Left lobe of liver (tissue), 2 donors: ENCODE measurements at regions not wholly inside any gene's neighbourhood (a gene's known extent, or its start where the extent isn't known, plus 50 kb on each side); places are given as distances from the start of the nearest gene placed in this dataset.
"Not testable (repeated sequence)": the region's sequence is repeated elsewhere in the genome, so short reads cannot be mapped to it uniquely, and the experiment has no call there.

Experiments
- ATAC-seq: fragments of 200-7000 bp; cut with Tn5 transposase; one replicate; pipeline ENCODE4 v1.9.1; 2020; ENCODE audit warnings: mild to moderate bottlenecking, moderate library complexity
- DNase-seq: peaks from one replicate; pipeline ENCODE4 v3.0.0-alpha.2; 2020; ENCODE audit warnings: low spot score
- donor health status: DM: no; HTN: no; CAD: no; lungs with moderate emphysema.
- donor health status: DM: no; HTN: yes; CAD: no.

DNA sequence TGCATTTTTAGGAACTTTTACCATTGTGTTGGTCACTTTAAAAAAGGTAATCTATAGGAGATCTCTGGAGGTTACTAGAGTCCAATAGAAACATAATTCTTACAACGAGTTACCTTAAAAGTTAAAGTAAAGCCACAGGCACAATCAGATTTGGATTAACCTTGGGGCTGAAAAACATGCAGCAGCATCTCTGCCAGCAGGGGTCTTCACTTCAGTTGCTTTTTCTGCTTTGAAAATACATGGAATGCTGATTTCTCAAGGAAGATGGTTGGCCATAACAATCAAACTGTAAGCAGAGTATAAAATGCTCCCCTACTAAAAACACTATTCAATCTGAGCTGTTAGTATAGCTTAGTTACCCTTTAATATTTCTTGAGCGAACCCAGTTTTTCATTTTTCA lies 1072.3 kb upstream of the PCDH10 start:
- DNase-seq (no peak), ATAC-seq (no peak)

GRCh38 chr4:132085105-132085504 lies 1064.0 kb upstream of the PCDH10 start:
- no peak for DNase-seq
- ATAC-seq: no peak

DNA sequence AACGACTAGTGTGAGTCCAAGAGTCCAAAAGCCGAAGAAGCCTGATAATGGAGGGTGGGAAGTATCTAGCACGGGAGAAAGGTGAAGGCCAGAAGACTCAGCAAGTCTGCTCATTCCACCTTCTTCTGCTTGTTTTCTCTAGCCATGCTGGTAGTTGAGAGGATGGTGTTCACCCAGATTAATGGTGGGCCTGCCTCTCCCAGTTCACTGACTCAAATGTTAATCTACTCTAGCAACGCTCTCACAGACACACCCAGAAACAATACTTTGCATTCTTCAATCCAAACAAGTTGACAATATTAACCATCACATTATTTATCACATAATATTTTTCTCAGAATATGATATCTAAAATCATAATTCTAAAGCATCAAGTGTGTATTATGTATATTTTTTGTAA lies 1055.1 kb upstream of the PCDH10 start:
- ATAC-seq (no peak), DNase-seq (no peak)

DNA sequence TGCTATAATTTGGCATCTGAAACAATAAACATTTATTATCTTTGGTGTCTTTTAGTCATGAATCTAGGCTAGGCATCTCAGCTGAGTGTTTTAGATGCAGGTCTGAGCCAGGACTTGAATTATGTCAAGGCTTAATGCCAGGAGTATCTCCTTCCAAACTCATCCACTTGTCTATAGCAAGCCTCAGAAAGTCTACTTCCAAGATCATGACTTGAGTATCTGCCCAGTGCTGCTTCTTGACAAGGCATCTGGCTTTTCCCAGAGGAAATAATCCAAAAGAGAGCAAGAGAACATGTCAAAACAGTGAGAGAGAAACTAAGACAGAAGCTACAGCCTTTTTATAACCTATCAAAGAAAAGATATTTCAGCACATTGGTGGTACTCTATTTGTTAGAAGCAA lies 1052.1 kb upstream of the PCDH10 start:
- ATAC-seq: no peak
- DNase-seq: no peak

DNA sequence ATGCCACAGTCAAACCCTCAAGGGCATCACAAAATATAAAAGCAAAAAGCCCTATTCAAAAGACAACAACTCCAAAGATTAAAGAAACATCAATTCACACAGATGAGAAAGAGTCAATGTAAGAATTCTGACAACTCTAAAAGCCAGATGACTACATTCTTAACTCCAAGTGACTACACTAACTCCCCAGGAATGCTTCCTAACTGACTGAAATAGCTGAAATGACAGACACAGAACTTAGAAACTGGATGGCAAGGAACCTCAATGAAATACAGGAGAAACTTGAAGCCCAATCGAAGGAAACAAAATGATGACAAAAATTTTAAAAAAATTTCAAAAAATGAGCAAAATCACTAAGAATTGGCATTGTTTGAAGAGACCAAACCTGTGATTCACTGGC lies 1047.6 kb upstream of the PCDH10 start:
- DNase-seq (no peak), ATAC-seq (no peak)

DNA sequence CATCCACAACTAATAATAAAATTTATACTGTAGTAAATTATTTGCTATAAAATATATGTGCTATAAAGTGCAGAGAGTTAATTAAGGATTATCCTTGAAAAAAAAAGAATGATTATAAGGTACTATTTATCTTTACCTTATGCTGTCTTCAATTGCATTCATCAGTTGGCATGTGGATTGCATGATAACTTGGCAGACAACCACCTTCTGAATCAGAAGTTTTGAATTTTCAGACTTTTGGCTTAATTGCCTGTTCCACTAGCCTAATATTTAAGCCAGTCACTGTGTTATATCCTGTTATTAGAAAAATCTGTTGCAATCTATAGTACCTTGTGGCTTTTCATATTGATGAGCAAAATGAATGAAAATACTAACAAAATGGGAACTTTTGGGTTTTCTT lies 1040.3 kb upstream of the PCDH10 start:
- ATAC-seq: no peak
- no peak for DNase-seq

GRCh38 chr4:132114885-132115284 lies 1034.2 kb upstream of the PCDH10 start:
- ATAC-seq (no peak), DNase-seq (no peak)

DNA sequence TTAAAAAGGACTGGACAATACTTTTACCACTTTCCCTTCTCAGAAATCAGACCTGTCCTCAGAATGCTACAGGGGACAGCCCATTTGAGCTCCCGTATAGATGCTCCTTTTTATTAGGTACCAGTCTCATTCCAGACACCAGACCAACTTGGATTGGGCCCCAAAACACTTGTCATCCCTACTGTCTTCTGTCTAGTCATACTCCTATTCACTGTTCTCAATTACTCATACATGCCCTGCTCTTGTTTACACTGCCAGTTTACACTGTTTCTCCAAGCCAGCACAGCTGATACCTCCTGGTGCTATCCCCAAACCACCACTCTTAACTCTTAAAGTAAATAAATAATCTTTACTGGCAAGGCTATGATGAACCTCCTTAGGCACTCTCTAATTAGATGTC lies 1026.4 kb upstream of the PCDH10 start:
- not testable (repeated sequence) for ATAC-seq, DNase-seq

DNA sequence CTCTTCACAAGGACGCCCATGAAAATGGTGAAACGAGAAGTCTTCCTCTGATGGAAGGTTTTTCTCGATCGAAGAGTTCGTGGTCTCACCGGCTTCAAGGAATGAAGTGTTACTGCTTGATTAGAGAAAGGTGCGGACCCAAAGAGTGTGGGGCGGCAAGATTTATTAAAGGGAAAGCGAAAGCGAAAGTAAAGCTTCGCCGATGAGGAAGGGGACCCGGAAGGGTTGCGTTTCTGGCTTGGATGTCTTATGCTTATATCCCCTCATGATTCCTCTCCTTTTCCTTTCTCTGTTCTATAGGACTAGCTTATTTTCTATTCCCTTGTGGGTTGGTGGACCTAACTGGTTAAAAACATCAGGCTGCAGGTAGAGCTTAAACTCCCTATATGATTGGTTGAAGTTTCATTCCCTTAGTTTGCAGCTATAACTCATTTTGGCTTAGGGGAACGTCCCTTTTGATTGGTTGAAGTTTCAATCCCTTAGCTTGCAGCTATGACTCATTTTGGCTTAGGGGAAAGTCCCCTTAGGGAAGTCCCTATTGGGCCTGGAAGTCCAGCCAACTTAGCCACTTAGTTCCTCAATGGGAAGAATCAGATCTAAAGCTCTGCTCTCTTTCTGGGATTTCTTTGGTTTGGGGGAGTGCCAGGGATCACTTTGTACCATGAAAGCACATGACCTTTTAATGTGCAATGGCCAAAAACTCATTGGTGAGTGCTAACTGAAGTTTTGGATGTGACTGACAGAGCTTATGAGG lies 1025.0 kb upstream of the PCDH10 start:
- DNase-seq (no peak), ATAC-seq (peak; percentile 55)

DNA sequence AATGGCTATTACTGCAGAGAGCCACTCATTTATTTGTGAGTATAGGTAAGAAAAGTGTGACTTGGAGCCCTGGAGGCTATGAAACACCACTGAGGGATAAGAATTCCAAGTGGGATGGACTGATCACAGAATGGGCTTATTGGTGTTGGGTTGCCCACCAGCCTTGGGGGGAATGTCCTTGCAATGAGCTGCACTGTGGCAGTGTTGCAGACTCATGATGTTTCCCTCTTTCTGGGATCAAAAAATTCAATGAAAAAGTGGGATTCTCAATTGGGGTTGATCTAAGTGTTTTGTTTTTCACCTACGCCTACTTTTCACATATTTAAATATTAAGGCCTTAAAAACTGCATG lies 1024.5 kb upstream of the PCDH10 start:
- DNase-seq (no peak), ATAC-seq (no peak)

- DNase-seq: no peak
- ATAC-seq: no peak
Observed at GRCh38 chr4:132125131-132125530, 1024.0 kb upstream of the PCDH10 start.

GRCh38 chr4:132132433-132132832 lies 1016.7 kb upstream of the PCDH10 start:
- no peak for ATAC-seq
- DNase-seq: no peak

- no peak for ATAC-seq
- DNase-seq: no peak
Observed at GRCh38 chr4:132169660-132170059, 979.4 kb upstream of the PCDH10 start.

DNA sequence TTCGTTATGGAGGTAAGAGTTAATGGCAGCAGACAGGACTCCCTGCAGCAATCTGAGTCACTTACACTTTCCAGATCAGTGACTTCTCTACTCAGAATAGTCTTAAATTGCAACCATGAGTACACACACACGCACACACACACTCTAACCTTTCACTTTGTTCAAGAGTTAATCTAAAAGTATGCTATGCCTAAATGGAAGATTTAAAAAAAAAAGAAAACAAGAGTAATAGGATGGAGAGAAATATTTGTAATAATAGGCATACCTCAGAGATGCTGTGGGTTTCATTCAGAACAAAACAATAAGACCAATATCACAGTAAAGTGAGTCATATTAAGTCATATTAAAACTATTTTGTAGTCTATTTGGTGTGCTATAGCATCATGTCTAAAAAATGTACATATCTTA lies 969.1 kb upstream of the PCDH10 start:
- DNase-seq: no peak
- no peak for ATAC-seq

- ATAC-seq: no peak
- DNase-seq: no peak
Observed at GRCh38 chr4:132195176-132195575, 953.9 kb upstream of the PCDH10 start.

GRCh38 chr4:132203618-132204017 lies 945.5 kb upstream of the PCDH10 start:
- ATAC-seq (no peak), DNase-seq (no peak)

DNA sequence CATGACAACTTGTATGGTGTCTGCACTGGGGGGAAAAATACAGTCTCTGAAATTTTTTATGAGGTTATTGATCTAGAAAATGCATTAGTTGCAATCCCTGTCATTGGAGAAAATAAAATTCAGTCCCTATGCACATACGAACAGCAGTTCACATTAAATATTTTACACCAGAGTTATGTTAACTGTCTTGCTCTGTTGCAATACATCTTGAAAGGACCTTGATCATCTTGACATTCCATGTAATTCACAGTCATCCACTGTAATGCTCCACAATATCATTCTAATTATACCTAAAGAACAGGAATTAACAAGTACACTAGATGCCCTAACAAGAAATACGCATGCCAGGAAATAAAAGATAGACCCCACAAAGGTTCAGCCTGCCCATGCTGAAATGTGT lies 934.6 kb upstream of the PCDH10 start:
- DNase-seq (no peak), ATAC-seq (no peak)

DNA sequence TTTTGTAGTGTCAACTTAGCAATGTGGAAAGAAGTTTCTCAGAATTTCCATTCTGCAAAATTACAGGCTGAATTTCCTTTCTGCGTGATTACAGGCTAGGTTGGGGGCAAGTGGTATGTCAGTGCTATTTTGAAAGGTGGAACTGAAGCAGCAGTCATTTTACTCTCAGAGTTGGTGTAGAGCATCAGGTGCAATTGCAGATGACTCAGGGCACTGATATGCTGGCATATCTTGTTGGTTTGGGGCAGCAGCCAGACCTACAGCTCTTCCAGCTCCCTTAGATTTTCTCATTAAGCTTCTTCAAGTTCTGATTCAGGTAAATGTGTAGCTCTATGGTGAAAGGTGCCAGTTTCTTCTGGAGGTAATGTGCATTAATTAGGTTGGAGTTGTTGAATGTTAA lies 930.7 kb upstream of the PCDH10 start:
- ATAC-seq (no peak), DNase-seq (no peak)

DNA sequence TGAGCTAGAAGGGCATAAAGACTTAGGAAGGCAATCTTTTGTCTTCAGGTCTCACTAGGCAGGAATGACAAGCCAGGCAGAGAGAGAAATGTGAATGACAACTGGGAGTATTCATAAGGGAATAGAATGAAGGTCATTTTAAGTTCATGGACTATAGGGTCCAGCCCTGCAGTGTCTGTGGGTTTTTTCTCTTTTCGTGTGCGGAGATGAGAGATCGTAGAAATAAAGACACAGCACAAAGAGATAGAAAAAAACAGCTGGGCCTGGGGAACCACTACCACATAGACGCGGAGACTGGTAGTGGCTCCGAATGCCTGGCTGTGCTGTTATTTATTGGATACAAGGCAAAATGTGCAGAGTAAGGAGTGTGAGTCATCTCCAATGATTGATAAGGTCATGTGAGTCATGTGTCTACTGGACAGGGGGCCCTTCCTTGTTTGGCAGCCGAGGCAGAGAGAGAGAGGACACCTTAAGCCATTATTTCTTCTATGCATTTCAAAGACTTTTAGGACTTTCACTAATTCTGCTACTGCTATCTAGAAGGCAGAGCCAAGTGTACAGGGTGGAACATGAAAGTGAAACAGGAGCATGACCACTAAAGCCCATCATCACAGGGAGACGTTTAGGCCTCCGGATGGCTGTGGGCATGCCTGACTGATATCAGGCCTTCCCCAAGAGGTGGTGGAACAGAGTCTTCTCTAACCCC lies 921.8 kb upstream of the PCDH10 start:
- ATAC-seq (no peak), DNase-seq (no peak)

- ATAC-seq: peak; percentile 66
- not testable (repeated sequence) for DNase-seq
Observed at GRCh38 chr4:132227857-132228165, 921.3 kb upstream of the PCDH10 start.

GRCh38 chr4:132228676-132229075 lies 920.4 kb upstream of the PCDH10 start:
- no peak for DNase-seq
- no peak for ATAC-seq

DNA sequence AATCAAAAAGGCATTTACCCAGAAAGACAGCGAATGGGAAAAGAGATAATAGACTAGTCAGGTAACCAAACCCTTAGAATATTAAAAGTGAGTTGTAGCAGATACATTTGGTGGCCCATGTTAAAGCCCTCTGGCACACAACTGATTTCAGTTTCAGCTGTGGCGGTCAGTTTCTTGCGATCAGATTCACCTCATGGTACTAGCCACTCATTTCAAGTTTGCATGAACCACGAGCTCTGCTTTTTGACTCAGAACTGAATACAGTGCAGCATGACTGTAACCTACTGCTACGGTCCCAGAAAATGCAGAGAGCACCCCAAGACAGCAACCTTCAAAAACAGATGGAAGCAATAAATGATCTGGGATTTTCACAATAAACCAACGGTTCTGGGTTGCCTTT lies 919.1 kb upstream of the PCDH10 start:
- ATAC-seq: no peak

DNA sequence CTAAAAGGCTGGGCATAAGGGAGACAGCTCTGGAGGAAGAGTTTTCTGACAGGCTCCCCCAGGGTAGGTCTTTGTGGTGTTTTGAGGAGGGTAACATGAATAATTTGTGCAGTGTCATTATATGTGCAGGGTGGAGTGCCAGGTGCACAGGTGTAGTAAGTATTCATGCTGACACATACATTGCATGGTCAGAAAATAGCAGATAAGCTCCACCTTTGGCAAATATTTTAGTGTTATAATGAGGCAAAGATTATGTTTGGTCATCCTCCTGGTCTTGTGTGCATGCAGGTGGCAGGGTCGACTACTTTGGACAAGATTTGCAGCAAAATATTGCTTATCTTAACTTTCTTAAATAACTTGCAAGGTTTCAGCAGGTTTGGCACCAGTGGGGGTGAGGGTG lies 910.4 kb upstream of the PCDH10 start:
- no peak for DNase-seq
- ATAC-seq: no peak

More for the DNA sequence above, 919.1 kb upstream of the PCDH10 start:
- no peak for DNase-seq
